Stomach (tissue), 8 donors: ENCODE measurements at regions not wholly inside any gene's neighbourhood (a gene's known extent, or its start where the extent isn't known, plus 50 kb on each side); places are given as distances from the start of the nearest gene placed in this dataset.

ENCODE experiments used
- DNase-seq, 2 donors: peaks; one replicate each; pipeline versions ENCODE4 v3.0.0 to v3.0.0-alpha.2; 2013 to 2019
- H3K27ac ChIP-seq, 5 donors: fragments of 200-600 bp in 4 of 5; sonication (generic) in 4 of 5; one replicate each; pipeline ENCODE4 v1.5.1; 2013 to 2019; ENCODE audit warnings: mild to moderate bottlenecking in 1 of 5, moderate library complexity in 1 of 5
- H3K27me3 ChIP-seq, 3 donors: fragments of 200-600 bp; sonication (generic); one replicate each; pipeline ENCODE4 v1.5.1; 2017 to 2019; ENCODE audit warnings: mixed run types in 1 of 3
- H3K36me3 ChIP-seq, 4 donors: fragments of 200-600 bp; sonication (generic); 1 replicate in 3 of 4; 2 replicates in 1 of 4; pipeline ENCODE4 v1.5.1; 2016 to 2019
- H3K4me1 ChIP-seq, 4 donors: fragments of 200-600 bp; sonication (generic); one replicate each; pipeline ENCODE4 v1.5.1; 2016 to 2019
- H3K4me3 ChIP-seq, 4 donors: fragments of 200-600 bp; sonication (generic) in 3 of 4; one replicate each; pipeline ENCODE4 v1.5.1; 2016 to 2019; ENCODE audit warnings: mild to moderate bottlenecking in 1 of 4
- H3K9me3 ChIP-seq, 4 donors: fragments of 200-600 bp; sonication (generic); one replicate each; pipeline ENCODE4 v1.5.1; 2016 to 2019
- EP300 ChIP-seq: sonication (generic); formaldehyde crosslinking; IDR thresholded peaks from one replicate; pipeline ENCODE4 v1.6.1; 2017; ENCODE audit warnings: antibody characterized with exemption
- POLR2A ChIP-seq, 4 donors: fragments of 450-650 bp; IDR thresholded peaks; one replicate each; pipeline ENCODE4 v1.6.1; 2016; ENCODE audit warnings: antibody characterized with exemption in 4 of 4, control low read depth in 2 of 4, mild to moderate bottlenecking in 1 of 4, moderate library complexity in 1 of 4
- POLR2AphosphoS5 ChIP-seq, 3 donors: sonication (generic); formaldehyde crosslinking; IDR thresholded peaks; one replicate each; pipeline ENCODE4 v1.6.1; 2016; ENCODE audit warnings: antibody characterized with exemption in 3 of 3
- WGBS, 5 donors: extraction: QIAGEN DNeasy Blood & Tissue Kit in 3 of 5; methylation state at CpG; one replicate each; pipeline versions ENCODE4 v1.1.5 to v1.1.7; 2013 to 2018; 5-methylcytosine and 5-hydroxymethylcytosine counted together
- intact Hi-C: fragments of 100-400 bp; cut with DNase I; formaldehyde crosslinking; loops from one replicate; pipeline ENCODE4 v1.15.1; 2023; ENCODE audit warnings: low total_unique reads
- TF ChIP-seq, protein P1 (sequence below), 7 experiments: fragments of 450-650 bp in 4 of 7; fragments of 200-600 bp in 3 of 7; sonication (generic) in 3 of 7; IDR thresholded peaks; one replicate each; pipeline ENCODE4 v1.5.1; 2016 to 2019; ENCODE audit warnings: antibody characterized with exemption in 7 of 7, control low read depth in 2 of 7, mild to moderate bottlenecking in 1 of 7
- donor health status: healthy with polysubstance abuse.
- donor health status: Bipolar disorder and iron deficiency.
- donor health status: healthy.

GRCh38 chr14:53879747-53880146 is 76.9 kb downstream of the BMP4 start:
- peaks cover 0 to 13% (median 4%) of the 10 kb centered on the region in 4 donors for H3K4me1 ChIP-seq
- H3K36me3 ChIP-seq, result no peaks in the 10 kb centered on the region
- no peaks in the 10 kb centered on the region for H3K27me3 ChIP-seq
- no peaks in the 10 kb centered on the region for H3K9me3 ChIP-seq
- DNase-seq, result no peak
- no peak overlapping the region for H3K27ac ChIP-seq
- 77 to 88% (median 84%) methylated on average over 6 of the region's 6 CpGs for WGBS, 5 donors
- TF ChIP-seq, protein P1, sequence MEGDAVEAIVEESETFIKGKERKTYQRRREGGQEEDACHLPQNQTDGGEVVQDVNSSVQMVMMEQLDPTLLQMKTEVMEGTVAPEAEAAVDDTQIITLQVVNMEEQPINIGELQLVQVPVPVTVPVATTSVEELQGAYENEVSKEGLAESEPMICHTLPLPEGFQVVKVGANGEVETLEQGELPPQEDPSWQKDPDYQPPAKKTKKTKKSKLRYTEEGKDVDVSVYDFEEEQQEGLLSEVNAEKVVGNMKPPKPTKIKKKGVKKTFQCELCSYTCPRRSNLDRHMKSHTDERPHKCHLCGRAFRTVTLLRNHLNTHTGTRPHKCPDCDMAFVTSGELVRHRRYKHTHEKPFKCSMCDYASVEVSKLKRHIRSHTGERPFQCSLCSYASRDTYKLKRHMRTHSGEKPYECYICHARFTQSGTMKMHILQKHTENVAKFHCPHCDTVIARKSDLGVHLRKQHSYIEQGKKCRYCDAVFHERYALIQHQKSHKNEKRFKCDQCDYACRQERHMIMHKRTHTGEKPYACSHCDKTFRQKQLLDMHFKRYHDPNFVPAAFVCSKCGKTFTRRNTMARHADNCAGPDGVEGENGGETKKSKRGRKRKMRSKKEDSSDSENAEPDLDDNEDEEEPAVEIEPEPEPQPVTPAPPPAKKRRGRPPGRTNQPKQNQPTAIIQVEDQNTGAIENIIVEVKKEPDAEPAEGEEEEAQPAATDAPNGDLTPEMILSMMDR (IDR thresholded peaks at IDR 0.05), result no peak
- TF ChIP-seq POLR2A (IDR thresholded peaks at IDR 0.05) (no peak), POLR2AphosphoS5 (IDR thresholded peaks at IDR 0.05) (no peak), EP300 (no peak)
- no peak overlapping the region for H3K4me3 ChIP-seq
- intact Hi-C loops, result no loop called here

- Histone ChIP-seq H3K27ac (no peak overlapping the region), H3K27me3 (no peaks in the 10 kb centered on the region), H3K4me3 (no peak overlapping the region), H3K9me3 (no peaks in the 10 kb centered on the region), H3K4me1 (peaks cover 0 to 10% (median 4%) of the 10 kb centered on the region in 4 donors), H3K36me3 (no peaks in the 10 kb centered on the region)
- TF ChIP-seq EP300 (no peak), POLR2A (IDR thresholded peaks at IDR 0.05) (no peak), POLR2AphosphoS5 (IDR thresholded peaks at IDR 0.05) (no peak)
- TF ChIP-seq, protein P1 (IDR thresholded peaks at IDR 0.05), result no peak
- WGBS, 5 donors, result 64 to 72% (median 70%) methylated on average over 8 of the region's 8 CpGs
- DNase-seq, result no peak
- intact Hi-C loops, result no loop called here
These were observed 77.5 kb downstream of the BMP4 start for GRCh38 chr14:53879022-53879686.

GRCh38 chr14:53875324-53875897 is 81.2 kb downstream of the BMP4 start:
- DNase-seq, result no peak
- Histone ChIP-seq H3K9me3 (no peaks in the 10 kb centered on the region), H3K4me1 (peaks cover 0 to 6% (median 0%) of the 10 kb centered on the region in 4 donors), H3K27me3 (no peaks in the 10 kb centered on the region), H3K27ac (no peak overlapping the region), H3K36me3 (no peaks in the 10 kb centered on the region), H3K4me3 (no peak overlapping the region)
- TF ChIP-seq, protein P1 (IDR thresholded peaks at IDR 0.05), result no peak
- TF ChIP-seq POLR2A (IDR thresholded peaks at IDR 0.05), result no peak
- no peak for TF ChIP-seq EP300
- no peak for TF ChIP-seq POLR2AphosphoS5 (IDR thresholded peaks at IDR 0.05)
- intact Hi-C loops, result no loop called here
- 91 to 97% (median 94%) methylated on average over 2 of the region's 2 CpGs for WGBS, 5 donors

DNA sequence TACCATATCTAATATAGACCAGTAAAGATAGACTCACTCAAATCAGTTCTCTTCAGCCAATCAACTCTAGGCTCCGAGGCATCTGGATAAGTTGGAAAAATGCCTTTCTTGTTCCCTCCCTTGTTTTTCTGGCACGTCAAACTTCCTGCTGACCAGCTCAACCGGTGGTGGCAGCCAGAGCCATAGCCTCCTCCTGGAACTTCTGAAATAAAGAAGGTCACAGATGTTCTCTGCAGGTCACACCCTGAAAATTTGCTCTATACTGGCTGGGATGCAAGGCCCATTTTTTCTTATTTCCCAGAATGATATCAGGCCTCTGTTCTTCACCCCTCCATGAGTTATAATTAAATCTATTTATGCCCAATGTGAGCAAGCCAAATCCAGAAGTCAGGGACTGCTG is 81.9 kb downstream of the BMP4 start:
- intact Hi-C loops, result no loop called here
- WGBS, 5 donors, result 17 to 32% (median 31%) methylated on average over 3 of the region's 3 CpGs

More for the DNA sequence above, 81.9 kb downstream of the BMP4 start:
- Histone ChIP-seq H3K27ac (no peak overlapping the region), H3K36me3 (no peaks in the 10 kb centered on the region), H3K9me3 (no peaks in the 10 kb centered on the region), H3K27me3 (no peaks in the 10 kb centered on the region), H3K4me3 (no peak overlapping the region), H3K4me1 (peaks cover 0 to 6% (median 0%) of the 10 kb centered on the region in 4 donors)
- no peak for DNase-seq
- TF ChIP-seq EP300, result no peak
- TF ChIP-seq, protein P1 (IDR thresholded peaks at IDR 0.05), result no peak
- TF ChIP-seq POLR2A (IDR thresholded peaks at IDR 0.05), result no peak
- no peak for TF ChIP-seq POLR2AphosphoS5 (IDR thresholded peaks at IDR 0.05)
